ENCODE measurements at regions not wholly inside any gene's neighbourhood (a gene's known extent, or its start where the extent isn't known, plus 50 kb on each side); places are given as distances from the start of the nearest gene placed in this dataset.

GRCh38 chr7:67794544-67794943 lies 797.9 kb downstream of the TYW1 start:
- TF ChIP-seq POLR2A (IDR thresholded peaks at IDR 0.05) (no peak), CTCF (IDR thresholded peaks at IDR 0.05) (no peak)
